Loucy (cell line): ENCODE measurements at regions not wholly inside any gene's neighbourhood (a gene's known extent, or its start where the extent isn't known, plus 50 kb on each side); places are given as distances from the start of the nearest gene placed in this dataset.

ENCODE experiments used
- H2AFZ ChIP-seq: fragments of 200-600 bp; sonication (generic); 2 replicates; pipeline ENCODE4 v1.6.0; 2016; ENCODE audit warnings: antibody characterized with exemption, mild to moderate bottlenecking, low read length, moderate library complexity
- H3F3A ChIP-seq: fragments of 200-600 bp; 2 replicates; pipeline ENCODE4 v1.6.0; 2016; ENCODE audit warnings: antibody characterized with exemption, low read depth, mild to moderate bottlenecking
- H3K27me3 ChIP-seq: fragments of 200-600 bp; sonication (generic); 2 replicates; pipeline ENCODE4 v1.6.1; 2014; ENCODE audit warnings: low read length, mild to moderate bottlenecking; ENCODE audit not compliant: insufficient read depth, poor library complexity, severe bottlenecking
- H3K36me3 ChIP-seq: fragments of 200-600 bp; sonication (generic); 2 replicates; pipeline ENCODE4 v1.6.1; 2016; ENCODE audit warnings: low read length; ENCODE audit not compliant: insufficient read depth
- H3K4me1 ChIP-seq: fragments of 200-600 bp; sonication (generic); 2 replicates; pipeline ENCODE4 v1.5.1; 2014; ENCODE audit warnings: low read length, mild to moderate bottlenecking; ENCODE audit not compliant: insufficient read depth, poor library complexity, severe bottlenecking
- H3K4me2 ChIP-seq: fragments of 200-600 bp; sonication (generic); 2 replicates; pipeline ENCODE4 v1.6.0; 2014; ENCODE audit warnings: antibody characterized with exemption, low read length, low read depth, mild to moderate bottlenecking; ENCODE audit not compliant: poor library complexity, severe bottlenecking
- H3K4me3 ChIP-seq: fragments of 200-600 bp; sonication (generic); 2 replicates; pipeline ENCODE4 v1.5.1; 2014; ENCODE audit warnings: low read length, mild to moderate bottlenecking, mixed read lengths; ENCODE audit not compliant: poor library complexity, severe bottlenecking
- H3K79me2 ChIP-seq: fragments of 200-600 bp; sonication (generic); 2 replicates; pipeline ENCODE4 v1.6.1; 2014; ENCODE audit warnings: low read length; ENCODE audit not compliant: insufficient read depth
- H3K9ac ChIP-seq: fragments of 200-600 bp; sonication (generic); 2 replicates; pipeline ENCODE4 v1.6.0; 2014; ENCODE audit warnings: mild to moderate bottlenecking, low read depth, low read length, moderate library complexity; ENCODE audit not compliant: poor library complexity, severe bottlenecking
- H3K9me2 ChIP-seq: fragments of 200-600 bp; sonication (generic); replicated peaks from 2 replicates; pipeline ENCODE4 v1.6.1; 2016; ENCODE audit warnings: low read depth, low read length, mixed read lengths
- H3K9me3 ChIP-seq: fragments of 200-600 bp; sonication (generic); 2 replicates; pipeline ENCODE4 v1.6.1; 2014; ENCODE audit warnings: mild to moderate bottlenecking, antibody characterized with exemption, low read length, low read depth; ENCODE audit not compliant: insufficient read depth
- H4K20me1 ChIP-seq: fragments of 200-600 bp; sonication (generic); 2 replicates; pipeline ENCODE4 v1.6.0; 2014; ENCODE audit warnings: antibody characterized with exemption, low read length, mild to moderate bottlenecking; ENCODE audit not compliant: insufficient read depth, poor library complexity, severe bottlenecking
- CTCF ChIP-seq: fragments of 200-600 bp; sonication (generic); conservative IDR thresholded peaks from 2 replicates; pipeline ENCODE4 v1.5.1; 2014; ENCODE audit warnings: mild to moderate bottlenecking, antibody characterized with exemption, low read length
- EZH2phosphoT487 ChIP-seq: fragments of 200-600 bp; IDR thresholded peaks from 2 replicates; pipeline ENCODE4 v1.6.1; 2018; ENCODE audit warnings: antibody characterized with exemption, mild to moderate bottlenecking, moderate library complexity, borderline replicate concordance

DNA sequence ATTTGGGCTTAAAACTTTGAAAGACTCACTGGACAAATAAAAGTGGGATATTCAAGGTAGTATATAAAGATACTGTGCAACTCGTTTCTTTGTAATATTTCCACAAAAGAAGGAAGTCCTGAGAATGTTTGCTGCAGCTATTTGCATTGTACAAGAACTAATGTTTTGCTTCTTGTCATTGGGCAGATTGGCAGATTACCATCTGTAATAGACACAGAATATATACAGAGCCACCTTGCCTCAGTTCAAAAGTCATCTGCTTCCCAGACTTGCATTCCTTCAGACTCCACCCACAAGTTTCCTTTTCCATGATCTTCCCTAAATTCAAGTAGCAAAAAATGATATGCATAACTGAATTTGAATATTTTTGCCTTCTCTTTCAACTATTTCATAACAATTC, 145.1 kb downstream of the EFNB2 start:
- H3K4me2 ChIP-seq = no peak overlapping the region
- no peaks in the 10 kb centered on the region for H3K36me3 ChIP-seq
- no peaks in the 10 kb centered on the region for H4K20me1 ChIP-seq
- TF ChIP-seq CTCF = no peak
- no peak for TF ChIP-seq EZH2phosphoT487
- no peak overlapping the region for H3K4me3 ChIP-seq
- H3K9ac ChIP-seq = no peak overlapping the region
- no peaks in the 10 kb centered on the region for H3K27me3 ChIP-seq
- H3K79me2 ChIP-seq = no peaks in the 10 kb centered on the region
- no peaks in the 10 kb centered on the region for H3K4me1 ChIP-seq
- no peak overlapping the region for H2AFZ ChIP-seq
- no peaks in the 10 kb centered on the region for H3K9me2 ChIP-seq
- H3K9me3 ChIP-seq = no peaks in the 10 kb centered on the region
- H3F3A ChIP-seq = no peaks in the 10 kb centered on the region

GRCh38 chr13:106385654-106386053, 149.8 kb downstream of the EFNB2 start:
- H3K36me3 ChIP-seq = no peaks in the 10 kb centered on the region
- no peak overlapping the region for H3K4me2 ChIP-seq
- H3K9ac ChIP-seq = no peak overlapping the region
- no peaks in the 10 kb centered on the region for H3K79me2 ChIP-seq
- no peaks in the 10 kb centered on the region for H4K20me1 ChIP-seq
- TF ChIP-seq CTCF = no peak
- no peak for TF ChIP-seq EZH2phosphoT487
- H2AFZ ChIP-seq = no peak overlapping the region
- no peaks in the 10 kb centered on the region for H3K9me2 ChIP-seq
- H3K9me3 ChIP-seq = no peaks in the 10 kb centered on the region
- H3K4me3 ChIP-seq = no peak overlapping the region
- H3K27me3 ChIP-seq = peaks cover 11% of the 10 kb centered on the region
- H3K4me1 ChIP-seq = no peaks in the 10 kb centered on the region
- H3F3A ChIP-seq = no peaks in the 10 kb centered on the region

DNA sequence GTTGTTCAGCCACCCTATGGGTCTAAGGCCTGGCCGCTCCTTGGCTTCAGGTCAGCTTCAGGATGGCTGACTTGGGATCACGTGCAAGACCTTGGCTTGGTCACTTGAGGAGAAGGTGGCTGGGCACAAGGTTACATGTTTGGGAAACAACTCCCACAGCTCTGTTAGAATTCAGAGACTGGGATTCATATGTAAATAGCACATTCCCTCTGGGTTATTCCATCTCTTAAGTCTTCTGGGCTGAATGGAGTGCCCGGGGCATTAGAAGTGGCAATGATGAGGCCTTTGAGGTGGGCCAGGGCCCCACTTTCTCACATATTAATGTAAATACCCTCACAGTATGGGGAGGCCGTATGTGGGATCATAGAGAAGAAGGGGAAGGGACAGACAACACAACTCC, 150.9 kb downstream of the EFNB2 start:
- no peak overlapping the region for H3K4me2 ChIP-seq
- H3K9ac ChIP-seq = no peak overlapping the region
- H3K79me2 ChIP-seq = no peaks in the 10 kb centered on the region
- TF ChIP-seq CTCF (no peak), EZH2phosphoT487 (no peak)
- H2AFZ ChIP-seq = no peak overlapping the region
- no peak overlapping the region for H3K4me3 ChIP-seq
- H3K27me3 ChIP-seq = peaks cover 19% of the 10 kb centered on the region
- H3F3A ChIP-seq = no peaks in the 10 kb centered on the region
- no peaks in the 10 kb centered on the region for H3K9me2 ChIP-seq
- no peaks in the 10 kb centered on the region for H4K20me1 ChIP-seq
- no peaks in the 10 kb centered on the region for H3K4me1 ChIP-seq
- no peaks in the 10 kb centered on the region for H3K36me3 ChIP-seq
- H3K9me3 ChIP-seq = no peaks in the 10 kb centered on the region
